ENCODE measurements at regions not wholly inside any gene's neighbourhood (a gene's known extent, or its start where the extent isn't known, plus 50 kb on each side); places are given as distances from the start of the nearest gene placed in this dataset.

DNA sequence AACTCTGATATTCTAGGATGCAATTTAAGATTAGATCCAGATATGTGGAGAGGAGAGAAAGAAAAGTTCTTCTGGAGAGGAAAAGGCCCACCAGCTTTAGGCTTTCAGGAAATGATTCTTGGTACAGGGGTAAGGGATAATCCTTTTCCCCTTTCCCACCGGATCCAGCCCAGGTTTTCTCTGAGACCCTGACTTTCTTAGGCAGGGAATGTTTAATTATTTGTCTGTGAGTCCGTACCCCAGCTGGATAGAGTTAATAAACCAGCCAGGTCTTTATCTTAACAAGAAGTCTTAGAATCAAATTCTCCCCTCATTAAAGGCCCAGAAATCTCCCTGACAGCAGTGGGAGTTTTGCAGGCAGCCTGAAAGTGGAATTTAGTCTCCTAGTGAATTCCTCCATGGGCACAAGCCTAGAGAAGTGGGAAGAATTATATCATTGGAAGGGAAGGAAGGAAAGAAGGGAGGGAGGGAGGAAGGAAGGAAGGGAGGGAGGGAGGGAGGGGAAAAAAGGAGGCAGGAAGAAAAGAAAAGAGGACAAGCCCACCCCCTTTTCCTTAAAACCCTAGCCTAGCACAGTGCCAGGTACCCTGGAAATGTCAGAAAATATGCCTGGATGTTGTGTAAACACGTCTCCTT, 189.0 kb downstream of the PLPP3 start:
- no peak for DNase-seq (ENCODE audit: low spot score)
- in situ Hi-C loops (cut with MboI; ENCODE audit: low pct_unique_long_range_greater_than_20kb, low sequenced_read_pairs, unreplicated experiment): no loop called here
- TF ChIP-seq CTCF (IDR thresholded peaks at IDR 0.05; ENCODE audit: extremely low read depth, insufficient read depth, missing control alignments): no peak

GRCh38 chr1:56389813-56390212, 189.6 kb downstream of the PLPP3 start:
- no peak for TF ChIP-seq CTCF (IDR thresholded peaks at IDR 0.05; ENCODE audit: extremely low read depth, insufficient read depth, missing control alignments)
- in situ Hi-C loops (cut with MboI; ENCODE audit: low pct_unique_long_range_greater_than_20kb, low sequenced_read_pairs, unreplicated experiment): no loop called here
- DNase-seq (ENCODE audit: low spot score): no peak

GRCh38 chr1:56387071-56387740, 192.2 kb downstream of the PLPP3 start:
- DNase-seq (ENCODE audit: low spot score): no peak
- in situ Hi-C loops (cut with MboI; ENCODE audit: low pct_unique_long_range_greater_than_20kb, low sequenced_read_pairs, unreplicated experiment): no loop called here
- TF ChIP-seq CTCF (IDR thresholded peaks at IDR 0.05; ENCODE audit: extremely low read depth, insufficient read depth, missing control alignments): no peak

GRCh38 chr1:56385314-56385713, 194.0 kb downstream of the PLPP3 start:
- no peak for TF ChIP-seq CTCF (IDR thresholded peaks at IDR 0.05; ENCODE audit: extremely low read depth, insufficient read depth, missing control alignments)
- DNase-seq (ENCODE audit: low spot score): no peak
- in situ Hi-C loops (cut with MboI; ENCODE audit: low pct_unique_long_range_greater_than_20kb, low sequenced_read_pairs, unreplicated experiment): no loop called here

- no peak for TF ChIP-seq CTCF (IDR thresholded peaks at IDR 0.05; ENCODE audit: extremely low read depth, insufficient read depth, missing control alignments)
- in situ Hi-C loops (cut with MboI; ENCODE audit: low pct_unique_long_range_greater_than_20kb, low sequenced_read_pairs, unreplicated experiment): no loop called here
- no peak for DNase-seq (ENCODE audit: low spot score)
Measured at GRCh38 chr1:56382929-56383328, 196.4 kb downstream of the PLPP3 start.

DNA sequence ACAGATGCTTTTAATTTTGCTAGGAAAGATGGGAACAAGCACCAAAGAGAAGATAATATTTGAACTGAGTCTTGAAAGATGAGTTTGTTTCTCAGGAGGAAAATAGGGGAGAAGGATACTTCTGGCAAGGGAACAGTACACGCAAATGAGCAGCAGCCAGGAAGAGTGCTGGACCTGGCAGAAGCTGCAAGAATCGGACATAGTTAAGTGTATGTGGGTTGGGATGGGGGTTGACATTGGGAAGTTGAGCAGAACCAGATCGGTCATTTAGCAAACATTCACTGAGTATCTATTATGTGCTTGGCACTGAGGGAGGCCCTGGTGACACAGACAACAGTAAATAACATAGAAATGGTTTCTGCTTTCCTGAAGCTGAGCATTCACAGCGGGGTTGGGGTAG, 198.8 kb downstream of the PLPP3 start:
- TF ChIP-seq CTCF (IDR thresholded peaks at IDR 0.05; ENCODE audit: extremely low read depth, insufficient read depth, missing control alignments): no peak
- in situ Hi-C loops (cut with MboI; ENCODE audit: low pct_unique_long_range_greater_than_20kb, low sequenced_read_pairs, unreplicated experiment): no loop called here
- no peak for DNase-seq (ENCODE audit: low spot score)
